SK-N-SH (cell line): ENCODE measurements at regions not wholly inside any gene's neighbourhood (a gene's known extent, or its start where the extent isn't known, plus 50 kb on each side); places are given as distances from the start of the nearest gene placed in this dataset.

Experiments
- CTCF ChIA-PET: fragments of 300-600, 350-600 bp; formaldehyde crosslinking; extraction: SDS; loops from one replicate; lab custom pipeline; 2021; lab: Yijun Ruan, JAX
- POLR2A ChIA-PET: fragments of 350-600 bp; sonication (Branson Sonifier 250); formaldehyde crosslinking; extraction: SDS; loops from one replicate; lab custom pipeline; 2020; ENCODE audit warnings: antibody characterized with exemption, inconsistent platforms; lab: Yijun Ruan, JAX
- DNase-seq: peaks from one replicate; pipeline ENCODE4 v3.0.0; 2012
- H2AFZ ChIP-seq: fragments of 200-600 bp; sonication (generic); 2 replicates; pipeline ENCODE4 v1.8.1; 2016; ENCODE audit warnings: antibody characterized with exemption, mild to moderate bottlenecking, low read depth
- H3F3A ChIP-seq: fragments of 200-600 bp; sonication (generic); replicated peaks from 2 replicates; pipeline ENCODE3; 2016; ENCODE audit warnings: antibody characterized with exemption, mild to moderate bottlenecking; ENCODE audit not compliant: insufficient read depth
- H3K27ac ChIP-seq, 2 experiments: fragments of 200-500 bp in 1 of 2; fragments of 200-600 bp in 1 of 2; sonication (Bioruptor generic) in 1 of 2; sonication (generic), shearing (Covaris generic) in 1 of 2; 2 replicates each; pipeline versions ENCODE4 v1.5.1 to v1.6.1; 2014 to 2016; ENCODE audit warnings: low read depth in 2 of 2, inconsistent platforms in 1 of 2, low read length in 1 of 2, mild to moderate bottlenecking in 1 of 2, mixed read lengths in 1 of 2
- H3K27me3 ChIP-seq: fragments of 200-600 bp; sonication (generic), shearing (Covaris generic); 2 replicates; pipeline ENCODE4 v1.6.1; 2016; ENCODE audit warnings: mixed run types; ENCODE audit not compliant: insufficient read depth
- H3K36me3 ChIP-seq, 2 experiments: fragments of 200-500 bp in 1 of 2; fragments of 200-600 bp in 1 of 2; sonication (Bioruptor generic) in 1 of 2; sonication (generic) in 1 of 2; replicated peaks in 1 of 2; 2 replicates each; pipeline versions ENCODE3 to v1.5.1; 2014 to 2016; ENCODE audit warnings: low read length in 1 of 2, mild to moderate bottlenecking in 1 of 2; ENCODE audit not compliant: insufficient read depth in 2 of 2, control insufficient read depth in 1 of 2
- H3K4me1 ChIP-seq, 2 experiments: fragments of 200-500 bp in 1 of 2; fragments of 200-600 bp in 1 of 2; sonication (Bioruptor generic) in 1 of 2; sonication (generic), shearing (Covaris generic) in 1 of 2; 2 replicates each; pipeline versions ENCODE4 v1.5.1 to v1.6.1; 2014 to 2016; ENCODE audit warnings: low read depth in 1 of 2, low read length in 1 of 2, mixed run types in 1 of 2; ENCODE audit not compliant: insufficient read depth in 2 of 2, control insufficient read depth in 1 of 2
- H3K4me2 ChIP-seq: fragments of 200-600 bp; sonication (generic), shearing (Covaris generic); 2 replicates; pipeline ENCODE4 v1.6.1; 2017; ENCODE audit warnings: mixed run types
- H3K4me3 ChIP-seq, 2 experiments: fragments of 200-500 bp in 1 of 2; fragments of 200-600 bp in 1 of 2; sonication (Bioruptor generic) in 1 of 2; sonication (generic), shearing (Covaris generic) in 1 of 2; 2 replicates each; pipeline versions ENCODE4 v1.5.1 to v1.8.1; 2014 to 2016; ENCODE audit warnings: low read depth in 2 of 2, inconsistent platforms in 1 of 2, low read length in 1 of 2, mild to moderate bottlenecking in 1 of 2, mixed read lengths in 1 of 2, moderate library complexity in 1 of 2
- H3K79me2 ChIP-seq: fragments of 200-600 bp; sonication (generic); 2 replicates; pipeline ENCODE4 v1.8.1; 2017; ENCODE audit warnings: mild to moderate bottlenecking; ENCODE audit not compliant: insufficient read depth
- H3K9ac ChIP-seq: fragments of 200-600 bp; sonication (generic); 2 replicates; pipeline ENCODE4 v1.6.1; 2017; ENCODE audit warnings: mixed run types
- H3K9me2 ChIP-seq: fragments of 200-600 bp; sonication (generic); 2 replicates; pipeline ENCODE4 v1.6.1; 2017; ENCODE audit warnings: mixed run types
- H3K9me3 ChIP-seq: fragments of 200-600 bp; sonication (generic); 2 replicates; pipeline ENCODE4 v1.6.1; 2017; ENCODE audit warnings: mixed run types, mild to moderate bottlenecking, moderate library complexity
- H4K20me1 ChIP-seq: fragments of 200-600 bp; sonication (generic); 2 replicates; pipeline ENCODE4 v1.6.1; 2017; ENCODE audit warnings: mild to moderate bottlenecking, mixed run types; ENCODE audit not compliant: insufficient read depth
- CHD2 ChIP-seq: fragments of 150-350 bp; IDR thresholded peaks from 2 replicates; pipeline ENCODE4 v1.6.1; 2018; ENCODE audit warnings: low read length; ENCODE audit not compliant: partially characterized antibody
- FOSL2 ChIP-seq: IDR thresholded peaks from 2 replicates; pipeline ENCODE4 v1.4.0; 2012; ENCODE audit warnings: low read depth, mild to moderate bottlenecking, moderate library complexity, borderline replicate concordance
- FOXJ3 ChIP-seq: sonication (generic); formaldehyde crosslinking; IDR thresholded peaks from 2 replicates; pipeline ENCODE4 v1.5.1; 2020; ENCODE audit warnings: mild to moderate bottlenecking, missing genetic modification reagents
- FOXM1 ChIP-seq: IDR thresholded peaks from 2 replicates; pipeline ENCODE4 v1.4.0; 2012; ENCODE audit warnings: low read depth, mild to moderate bottlenecking
- MXI1 ChIP-seq: IDR thresholded peaks from 2 replicates; pipeline ENCODE4 v1.6.1; 2012; ENCODE audit warnings: mild to moderate bottlenecking, low read depth, low read length, improper control_type of control experiment
- NFIC ChIP-seq: IDR thresholded peaks from 2 replicates; pipeline ENCODE4 v1.4.0; 2012; ENCODE audit warnings: borderline replicate concordance
- RCOR1 ChIP-seq: fragments of 150-350 bp; IDR thresholded peaks from 2 replicates; pipeline ENCODE4 v1.6.1; 2017; ENCODE audit warnings: antibody characterized with exemption, low read length
- RXRA ChIP-seq: IDR thresholded peaks from 2 replicates; pipeline ENCODE4 v1.4.0; 2012; ENCODE audit warnings: low read depth, mild to moderate bottlenecking, borderline replicate concordance
- SIN3A ChIP-seq: IDR thresholded peaks from 2 replicates; pipeline ENCODE4 v1.6.1; 2012; ENCODE audit warnings: low read depth, mild to moderate bottlenecking, low read length, moderate library complexity, borderline replicate concordance
- TEAD4 ChIP-seq: IDR thresholded peaks from 2 replicates; pipeline ENCODE4 v1.4.0; 2012; ENCODE audit warnings: mild to moderate bottlenecking, borderline replicate concordance; ENCODE audit not compliant: insufficient read depth
- YY1 ChIP-seq: IDR thresholded peaks from 2 replicates; pipeline ENCODE4 v1.4.0; 2012; ENCODE audit warnings: low read depth, mild to moderate bottlenecking
- WGBS: methylation state at CpG from one replicate; pipeline ENCODE4 v1.1.6; 2017; ENCODE audit warnings: low lambda C conversion rate; 5-methylcytosine and 5-hydroxymethylcytosine counted together
- TF ChIP-seq, protein P1 (sequence below): fragments of 150-350 bp; IDR thresholded peaks from 2 replicates; pipeline ENCODE4 v1.6.1; 2017; ENCODE audit warnings: antibody characterized with exemption, low read length, low read depth, borderline replicate concordance
- TF ChIP-seq, protein P2 (sequence below): fragments of 200-600 bp; sonication (generic); IDR thresholded peaks from 2 replicates; pipeline ENCODE4 v1.6.1; 2017; ENCODE audit warnings: antibody characterized with exemption, mild to moderate bottlenecking, moderate library complexity
- TF ChIP-seq, protein P3 (sequence below): IDR thresholded peaks from 2 replicates; pipeline ENCODE4 v1.4.0; 2012; ENCODE audit warnings: low read depth, borderline replicate concordance
- TF ChIP-seq, protein P4 (sequence below): fragments of 150-350 bp; IDR thresholded peaks from 2 replicates; pipeline ENCODE4 v1.6.1; 2016; ENCODE audit warnings: mild to moderate bottlenecking, low read depth, low read length
- TF ChIP-seq, protein P5 (sequence below): IDR thresholded peaks from 2 replicates; pipeline ENCODE4 v1.4.0; 2012; ENCODE audit warnings: low read depth, borderline replicate concordance
- TF ChIP-seq, protein P6 (sequence below): IDR thresholded peaks from 2 replicates; pipeline ENCODE4 v1.4.0; 2012; ENCODE audit warnings: low read depth

DNA sequence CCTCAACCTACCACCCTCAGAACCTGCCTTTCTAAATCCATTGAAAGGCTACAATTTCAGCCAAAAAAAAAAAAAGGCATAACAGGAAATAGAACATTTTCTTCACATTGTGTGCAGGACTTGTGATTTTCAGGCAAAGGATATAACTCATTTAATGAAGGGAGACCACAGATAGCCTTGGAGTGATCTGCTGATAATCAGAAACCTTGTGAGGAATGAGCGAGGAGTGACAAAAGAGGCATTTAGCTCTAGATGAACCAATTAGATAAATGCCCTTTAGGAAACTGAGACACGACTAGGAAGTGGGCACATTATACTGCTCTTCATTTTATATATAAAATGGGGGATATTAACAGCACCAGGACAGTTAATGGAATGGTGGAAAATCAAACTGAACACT, 216.5 kb upstream of the GRIA4 start:
- Histone ChIP-seq H3K4me2 (no peak overlapping the region), H3K4me1 (no peaks in the 10 kb centered on the region; a peak in 1 of 4 replicates), H3K79me2 (no peaks in the 10 kb centered on the region), H3K9me3 (peaks cover 4% of the 10 kb centered on the region; the same call in 1 of the 2 replicates), H3K36me3 (no peaks in the 10 kb centered on the region), H3F3A (no peaks in the 10 kb centered on the region), H3K27me3 (no peaks in the 10 kb centered on the region), H2AFZ (no peak overlapping the region), H3K9me2 (no peaks in the 10 kb centered on the region), H3K9ac (no peak overlapping the region), H3K27ac (no peak overlapping the region), H4K20me1 (no peaks in the 10 kb centered on the region), H3K4me3 (no peak overlapping the region)
- ChIA-PET CTCF (no interaction called here), POLR2A (no interaction called here)
- 54% methylated on average over 2 of the region's 2 CpGs for WGBS
- TF ChIP-seq FOXM1, result no peak
- TF ChIP-seq, protein P1, sequence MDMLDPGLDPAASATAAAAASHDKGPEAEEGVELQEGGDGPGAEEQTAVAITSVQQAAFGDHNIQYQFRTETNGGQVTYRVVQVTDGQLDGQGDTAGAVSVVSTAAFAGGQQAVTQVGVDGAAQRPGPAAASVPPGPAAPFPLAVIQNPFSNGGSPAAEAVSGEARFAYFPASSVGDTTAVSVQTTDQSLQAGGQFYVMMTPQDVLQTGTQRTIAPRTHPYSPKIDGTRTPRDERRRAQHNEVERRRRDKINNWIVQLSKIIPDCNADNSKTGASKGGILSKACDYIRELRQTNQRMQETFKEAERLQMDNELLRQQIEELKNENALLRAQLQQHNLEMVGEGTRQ, result no peak
- TF ChIP-seq, protein P2, sequence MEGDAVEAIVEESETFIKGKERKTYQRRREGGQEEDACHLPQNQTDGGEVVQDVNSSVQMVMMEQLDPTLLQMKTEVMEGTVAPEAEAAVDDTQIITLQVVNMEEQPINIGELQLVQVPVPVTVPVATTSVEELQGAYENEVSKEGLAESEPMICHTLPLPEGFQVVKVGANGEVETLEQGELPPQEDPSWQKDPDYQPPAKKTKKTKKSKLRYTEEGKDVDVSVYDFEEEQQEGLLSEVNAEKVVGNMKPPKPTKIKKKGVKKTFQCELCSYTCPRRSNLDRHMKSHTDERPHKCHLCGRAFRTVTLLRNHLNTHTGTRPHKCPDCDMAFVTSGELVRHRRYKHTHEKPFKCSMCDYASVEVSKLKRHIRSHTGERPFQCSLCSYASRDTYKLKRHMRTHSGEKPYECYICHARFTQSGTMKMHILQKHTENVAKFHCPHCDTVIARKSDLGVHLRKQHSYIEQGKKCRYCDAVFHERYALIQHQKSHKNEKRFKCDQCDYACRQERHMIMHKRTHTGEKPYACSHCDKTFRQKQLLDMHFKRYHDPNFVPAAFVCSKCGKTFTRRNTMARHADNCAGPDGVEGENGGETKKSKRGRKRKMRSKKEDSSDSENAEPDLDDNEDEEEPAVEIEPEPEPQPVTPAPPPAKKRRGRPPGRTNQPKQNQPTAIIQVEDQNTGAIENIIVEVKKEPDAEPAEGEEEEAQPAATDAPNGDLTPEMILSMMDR, result no peak
- TF ChIP-seq RXRA, result no peak
- TF ChIP-seq, protein P3, sequence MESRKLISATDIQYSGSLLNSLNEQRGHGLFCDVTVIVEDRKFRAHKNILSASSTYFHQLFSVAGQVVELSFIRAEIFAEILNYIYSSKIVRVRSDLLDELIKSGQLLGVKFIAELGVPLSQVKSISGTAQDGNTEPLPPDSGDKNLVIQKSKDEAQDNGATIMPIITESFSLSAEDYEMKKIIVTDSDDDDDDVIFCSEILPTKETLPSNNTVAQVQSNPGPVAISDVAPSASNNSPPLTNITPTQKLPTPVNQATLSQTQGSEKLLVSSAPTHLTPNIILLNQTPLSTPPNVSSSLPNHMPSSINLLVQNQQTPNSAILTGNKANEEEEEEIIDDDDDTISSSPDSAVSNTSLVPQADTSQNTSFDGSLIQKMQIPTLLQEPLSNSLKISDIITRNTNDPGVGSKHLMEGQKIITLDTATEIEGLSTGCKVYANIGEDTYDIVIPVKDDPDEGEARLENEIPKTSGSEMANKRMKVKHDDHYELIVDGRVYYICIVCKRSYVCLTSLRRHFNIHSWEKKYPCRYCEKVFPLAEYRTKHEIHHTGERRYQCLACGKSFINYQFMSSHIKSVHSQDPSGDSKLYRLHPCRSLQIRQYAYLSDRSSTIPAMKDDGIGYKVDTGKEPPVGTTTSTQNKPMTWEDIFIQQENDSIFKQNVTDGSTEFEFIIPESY, result no peak
- TF ChIP-seq CHD2, result no peak
- no peak for TF ChIP-seq SIN3A
- no peak for TF ChIP-seq RCOR1
- TF ChIP-seq, protein P4, sequence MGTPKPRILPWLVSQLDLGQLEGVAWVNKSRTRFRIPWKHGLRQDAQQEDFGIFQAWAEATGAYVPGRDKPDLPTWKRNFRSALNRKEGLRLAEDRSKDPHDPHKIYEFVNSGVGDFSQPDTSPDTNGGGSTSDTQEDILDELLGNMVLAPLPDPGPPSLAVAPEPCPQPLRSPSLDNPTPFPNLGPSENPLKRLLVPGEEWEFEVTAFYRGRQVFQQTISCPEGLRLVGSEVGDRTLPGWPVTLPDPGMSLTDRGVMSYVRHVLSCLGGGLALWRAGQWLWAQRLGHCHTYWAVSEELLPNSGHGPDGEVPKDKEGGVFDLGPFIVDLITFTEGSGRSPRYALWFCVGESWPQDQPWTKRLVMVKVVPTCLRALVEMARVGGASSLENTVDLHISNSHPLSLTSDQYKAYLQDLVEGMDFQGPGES, result no peak
- no peak for TF ChIP-seq FOSL2
- TF ChIP-seq TEAD4, result no peak
- TF ChIP-seq, protein P5, sequence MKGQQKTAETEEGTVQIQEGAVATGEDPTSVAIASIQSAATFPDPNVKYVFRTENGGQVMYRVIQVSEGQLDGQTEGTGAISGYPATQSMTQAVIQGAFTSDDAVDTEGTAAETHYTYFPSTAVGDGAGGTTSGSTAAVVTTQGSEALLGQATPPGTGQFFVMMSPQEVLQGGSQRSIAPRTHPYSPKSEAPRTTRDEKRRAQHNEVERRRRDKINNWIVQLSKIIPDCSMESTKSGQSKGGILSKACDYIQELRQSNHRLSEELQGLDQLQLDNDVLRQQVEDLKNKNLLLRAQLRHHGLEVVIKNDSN, result no peak
- TF ChIP-seq FOXJ3 (CRISPR knock-in tag), result no peak
- TF ChIP-seq, protein P6, sequence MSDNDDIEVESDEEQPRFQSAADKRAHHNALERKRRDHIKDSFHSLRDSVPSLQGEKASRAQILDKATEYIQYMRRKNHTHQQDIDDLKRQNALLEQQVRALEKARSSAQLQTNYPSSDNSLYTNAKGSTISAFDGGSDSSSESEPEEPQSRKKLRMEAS, result no peak
- no peak for TF ChIP-seq NFIC
- TF ChIP-seq MXI1, result no peak
- TF ChIP-seq YY1, result no peak
- DNase-seq, result no peak
